Endometrial microvascular endothelial cells (primary cell): ENCODE measurements at regions not wholly inside any gene's neighbourhood (a gene's known extent, or its start where the extent isn't known, plus 50 kb on each side); places are given as distances from the start of the nearest gene placed in this dataset.
"Not testable (repeated sequence)": the region's sequence is repeated elsewhere in the genome, so short reads cannot be mapped to it uniquely, and the experiment has no call there.

ENCODE experiments used
- in situ Hi-C: cut with HindIII; loops from 2 replicates; pipeline ENCODE4 v1.10.0; 2017; ENCODE audit warnings: low sequenced_read_pairs, low pct_unique_long_range_greater_than_20kb; ENCODE audit errors: inconsistent ontology term

- in situ Hi-C loops = not testable (repeated sequence)
Observed at GRCh38 chr4:112838015-112838414, 201.1 kb downstream of the LARP7 start.

- in situ Hi-C loops = no loop called here
Observed at GRCh38 chr4:112840061-112840460, 203.1 kb downstream of the LARP7 start.

GRCh38 chr4:112840619-112841018 lies 203.7 kb downstream of the LARP7 start:
- in situ Hi-C loops = no loop called here

- in situ Hi-C loops = no loop called here
Observed at GRCh38 chr4:112842513-112842912, 205.6 kb downstream of the LARP7 start.

GRCh38 chr4:112845386-112845785 lies 204.1 kb upstream of the ANK2 start:
- in situ Hi-C loops = no loop called here

GRCh38 chr4:112847045-112847444 lies 202.4 kb upstream of the ANK2 start:
- in situ Hi-C loops = no loop called here

- in situ Hi-C loops = no loop called here
Observed at GRCh38 chr4:112847781-112848180, 201.7 kb upstream of the ANK2 start.

GRCh38 chr4:112848911-112849310 lies 200.5 kb upstream of the ANK2 start:
- in situ Hi-C loops = no loop called here

GRCh38 chr4:112852601-112853000 lies 196.9 kb upstream of the ANK2 start:
- in situ Hi-C loops = no loop called here

- in situ Hi-C loops = no loop called here
Observed at GRCh38 chr4:112853662-112854256, 195.7 kb upstream of the ANK2 start.

- in situ Hi-C loops = no loop called here
Observed at GRCh38 chr4:112854420-112854819, 195.0 kb upstream of the ANK2 start.

- in situ Hi-C loops = no loop called here
Observed at GRCh38 chr4:112855058-112855457, 194.4 kb upstream of the ANK2 start.

- in situ Hi-C loops = no loop called here
Observed at GRCh38 chr4:112857461-112857860, 192.0 kb upstream of the ANK2 start.

GRCh38 chr4:112858751-112859150 lies 190.7 kb upstream of the ANK2 start:
- in situ Hi-C loops = no loop called here

GRCh38 chr4:112859456-112860184 lies 189.8 kb upstream of the ANK2 start:
- in situ Hi-C loops = no loop called here

GRCh38 chr4:112860830-112861690 lies 188.4 kb upstream of the ANK2 start:
- in situ Hi-C loops = no loop called here

- in situ Hi-C loops = no loop called here
Observed at GRCh38 chr4:112861691-112862674, 187.5 kb upstream of the ANK2 start.

- in situ Hi-C loops = no loop called here
Observed at GRCh38 chr4:112865443-112865842, 184.0 kb upstream of the ANK2 start.

- in situ Hi-C loops = no loop called here
Observed at GRCh38 chr4:112876316-112876715, 173.1 kb upstream of the ANK2 start.
